NCI-H2029 treated with DMSO at 0.1 percent for 48 hours (cell line): ENCODE measurements at regions not wholly inside any gene's neighbourhood (a gene's known extent, or its start where the extent isn't known, plus 50 kb on each side); places are given as distances from the start of the nearest gene placed in this dataset.

Source experiments
- DNase-seq: peaks from one replicate; lab custom pipeline; 2025; lab: John Stamatoyannopoulos, UW

- DNase-seq, result peak; percentile 27
Measured at GRCh38 chr9:89999176-89999533, 394.3 kb downstream of the GADD45G start.

DNA sequence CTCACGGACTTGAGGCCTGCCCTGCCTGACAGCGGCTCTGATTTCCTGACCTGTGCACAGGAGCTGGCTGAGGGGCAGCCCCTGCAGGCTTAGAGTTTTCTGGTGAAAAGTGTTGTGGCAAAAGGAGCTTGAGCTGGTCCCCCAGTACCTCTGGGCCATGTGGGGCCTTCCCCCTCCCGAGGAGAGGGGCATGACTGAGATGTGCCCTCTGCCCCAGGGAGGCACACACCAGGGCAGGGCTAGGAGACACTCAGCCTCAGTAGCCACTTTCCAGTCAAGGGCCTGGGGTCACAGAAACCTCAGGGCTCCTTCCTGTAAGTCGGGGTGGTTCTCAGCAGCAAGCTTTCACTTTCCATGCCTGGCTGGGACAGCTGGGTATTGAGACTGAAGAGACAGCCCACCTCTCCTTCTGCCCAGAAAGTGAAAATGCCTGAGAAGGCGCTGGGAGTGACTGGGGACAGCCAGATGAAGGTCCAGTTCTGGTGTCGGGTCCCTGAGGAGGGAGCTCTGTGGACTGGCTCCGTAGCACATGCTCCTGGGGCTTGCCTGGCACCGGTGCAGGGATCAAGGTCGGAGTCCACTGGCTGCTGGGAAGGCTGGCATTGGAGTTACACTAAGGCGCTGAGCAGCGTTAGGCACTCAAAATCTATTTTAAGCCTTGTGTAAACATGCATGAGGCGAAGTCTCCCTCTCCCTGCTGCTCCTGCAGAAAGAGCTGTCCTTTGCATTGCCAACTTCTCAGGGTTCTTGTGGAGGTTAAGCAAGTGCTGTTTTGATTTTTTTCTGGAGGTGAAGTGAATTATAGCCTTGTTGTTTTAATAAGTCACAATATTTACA is 394.9 kb downstream of the GADD45G start:
- DNase-seq, result peak; percentile 89

DNA sequence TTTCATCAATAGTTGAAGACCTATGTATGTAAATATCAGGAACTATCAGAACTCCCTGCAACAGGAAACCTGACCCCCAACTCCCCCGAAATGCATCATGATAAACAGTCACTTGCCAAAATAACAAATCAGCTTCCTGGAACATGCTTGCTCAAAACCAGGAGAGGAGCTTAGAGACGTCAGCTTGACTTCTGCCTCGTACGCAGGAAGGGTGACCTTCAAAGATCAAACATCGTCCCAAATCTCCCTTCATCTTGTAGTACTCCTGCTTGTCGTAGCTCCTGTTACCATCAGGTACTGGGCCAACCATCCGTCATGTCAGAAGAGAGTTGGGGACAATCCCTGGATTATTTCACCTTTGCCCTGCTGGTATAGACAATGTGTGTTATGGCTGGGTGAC is 396.1 kb downstream of the GADD45G start:
- peak; percentile 36 for DNase-seq

- DNase-seq, result peak; percentile 27
Measured at GRCh38 chr9:90001747-90002146, 396.9 kb downstream of the GADD45G start.

DNA sequence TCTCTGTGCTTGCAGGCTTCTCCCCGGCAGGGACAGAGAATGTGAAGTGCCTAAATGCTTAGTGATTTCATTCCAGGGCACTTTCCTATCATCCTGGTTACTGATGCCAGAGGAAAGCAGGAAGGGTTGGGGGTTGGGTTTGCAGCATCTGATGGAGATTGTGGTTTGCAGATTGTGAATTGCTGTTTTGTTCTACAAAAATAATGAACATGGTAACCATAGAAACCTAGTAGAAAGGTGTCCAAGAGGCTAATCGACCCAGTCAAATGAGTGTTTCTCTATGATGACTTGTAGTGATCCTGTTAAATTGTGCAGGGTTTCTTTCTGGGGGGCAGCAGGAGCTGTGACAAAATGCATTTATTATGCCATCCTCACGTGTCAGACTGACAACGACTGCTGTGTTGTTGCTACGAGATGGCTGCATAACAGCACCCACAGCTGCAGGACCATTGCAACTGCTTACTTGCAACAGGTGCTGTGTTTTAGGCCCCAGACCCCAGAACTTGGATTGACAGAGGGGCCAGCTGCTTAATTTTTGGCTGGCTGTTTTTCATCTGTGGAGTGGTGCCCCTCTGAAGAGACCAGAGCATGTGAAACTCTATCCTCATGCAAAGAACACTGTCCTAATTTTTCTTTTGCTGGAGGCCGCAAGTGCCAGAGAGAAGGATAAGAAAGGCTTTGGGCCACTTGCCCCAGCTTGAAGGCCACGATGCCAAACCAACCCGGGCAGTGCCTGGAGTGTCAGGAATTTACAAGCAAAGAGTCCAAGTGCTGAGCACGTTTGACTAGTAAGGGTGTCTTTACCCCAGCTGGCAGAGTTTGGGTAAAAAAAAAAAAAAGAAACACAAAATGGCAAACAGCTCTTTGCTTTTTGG is 397.8 kb downstream of the GADD45G start:
- peak; percentile 63 for DNase-seq

DNA sequence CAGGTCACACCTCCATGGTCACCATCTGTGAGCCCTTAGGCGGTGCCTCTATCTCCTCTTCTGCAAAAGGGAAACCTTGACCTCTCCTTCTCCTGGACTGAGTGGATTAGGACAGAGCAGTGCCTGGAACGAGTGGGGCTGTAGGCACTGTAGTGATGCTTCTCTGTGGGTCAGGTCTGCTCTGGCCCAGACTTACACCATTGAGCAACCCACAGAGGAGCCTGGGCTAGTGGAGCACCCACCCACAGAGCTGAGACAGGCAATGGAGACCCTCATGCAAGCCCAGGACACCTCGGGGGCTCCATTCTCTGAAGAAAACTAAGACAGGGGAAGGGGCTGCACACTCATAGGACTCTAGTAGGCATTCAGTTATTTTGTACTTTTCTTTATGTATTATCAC is 400.6 kb downstream of the GADD45G start:
- DNase-seq, result no peak

GRCh38 chr9:90007516-90008440 is 403.0 kb downstream of the GADD45G start:
- no peak for DNase-seq

DNA sequence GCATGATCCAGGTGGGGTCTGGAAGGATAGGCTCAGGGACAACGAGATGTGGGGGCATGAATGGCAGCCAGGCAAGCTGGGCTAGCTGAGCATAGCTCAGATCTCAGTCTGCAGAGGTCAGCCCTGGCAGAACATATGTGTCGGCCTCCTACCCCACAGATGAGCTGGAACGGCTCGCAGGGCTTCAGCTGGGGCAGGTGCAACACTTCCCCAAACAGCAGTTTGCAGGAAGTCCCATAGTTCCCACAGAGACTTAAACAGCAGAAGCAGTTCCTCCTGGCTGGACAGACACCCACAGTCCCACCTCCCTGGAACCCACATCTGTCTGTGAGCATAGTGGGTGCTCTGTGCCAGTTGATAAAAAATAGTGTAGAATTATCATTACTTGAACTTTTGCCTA is 404.6 kb downstream of the GADD45G start:
- DNase-seq, result no peak

GRCh38 chr9:90010793-90011192 is 406.0 kb downstream of the GADD45G start:
- DNase-seq, result no peak

- DNase-seq, result peak; percentile 23
Measured at GRCh38 chr9:90012949-90013348, 408.1 kb downstream of the GADD45G start.

GRCh38 chr9:90013778-90014177 is 409.0 kb downstream of the GADD45G start:
- no peak for DNase-seq

GRCh38 chr9:90014421-90014820 is 409.6 kb downstream of the GADD45G start:
- DNase-seq, result no peak

DNA sequence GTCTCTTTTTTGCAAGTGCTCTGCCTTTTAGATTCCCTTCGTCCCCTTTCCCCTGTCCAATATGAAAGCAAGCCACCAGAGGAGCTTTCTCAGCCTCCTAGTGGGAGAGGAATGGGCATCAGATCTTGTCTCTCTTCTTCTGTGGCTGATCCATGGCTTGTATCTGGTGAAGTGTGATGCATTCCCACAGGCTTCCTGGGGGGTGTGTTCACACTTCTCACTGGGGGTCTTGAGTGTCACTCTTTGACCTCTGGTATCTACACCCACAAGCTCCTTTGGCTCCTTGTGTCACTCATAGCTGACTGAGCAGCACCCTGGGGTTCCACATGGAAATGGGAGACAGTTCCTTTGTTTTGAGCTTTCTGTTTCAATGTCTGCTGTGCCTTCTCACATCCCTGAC is 411.5 kb downstream of the GADD45G start:
- no peak for DNase-seq

GRCh38 chr9:90017679-90018078 is 412.9 kb downstream of the GADD45G start:
- DNase-seq, result no peak

GRCh38 chr9:90018688-90019087 is 413.9 kb downstream of the GADD45G start:
- no peak for DNase-seq

- DNase-seq, result no peak
Measured at GRCh38 chr9:90019626-90020025, 414.8 kb downstream of the GADD45G start.

GRCh38 chr9:90020276-90020871 is 415.6 kb downstream of the GADD45G start:
- DNase-seq, result no peak

DNA sequence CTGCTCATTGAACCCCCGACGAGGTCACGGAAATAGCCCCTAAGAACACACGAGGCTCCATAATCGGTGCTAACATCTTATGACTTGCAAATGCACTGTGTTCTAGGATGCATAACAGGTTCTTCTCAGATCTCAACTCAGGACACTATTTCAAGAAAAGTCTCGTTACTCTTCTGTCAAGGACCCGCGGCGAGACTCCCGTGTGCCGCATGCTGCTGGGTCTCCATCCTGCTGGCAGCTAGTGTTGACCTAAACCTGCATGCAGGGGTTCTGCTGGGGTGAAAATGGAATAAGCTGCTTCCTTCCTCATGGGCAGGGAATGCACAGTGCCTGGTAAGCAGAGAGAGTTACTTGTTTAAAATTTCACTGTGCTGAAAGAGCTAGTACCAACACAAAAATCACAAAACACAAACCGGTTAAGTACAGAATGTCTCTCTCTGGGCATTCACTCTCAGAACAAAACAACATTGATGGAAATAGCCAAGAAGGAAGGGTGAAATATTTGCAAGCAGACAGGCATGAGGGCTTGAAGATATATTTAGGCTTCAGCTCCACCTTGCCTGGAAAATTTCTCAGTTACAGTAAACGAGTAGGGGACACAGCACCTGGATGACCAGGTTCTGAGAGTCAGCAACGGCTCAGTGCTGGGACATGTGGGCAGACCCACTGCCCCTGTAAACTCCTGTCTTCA is 416.5 kb downstream of the GADD45G start:
- no peak for DNase-seq

DNA sequence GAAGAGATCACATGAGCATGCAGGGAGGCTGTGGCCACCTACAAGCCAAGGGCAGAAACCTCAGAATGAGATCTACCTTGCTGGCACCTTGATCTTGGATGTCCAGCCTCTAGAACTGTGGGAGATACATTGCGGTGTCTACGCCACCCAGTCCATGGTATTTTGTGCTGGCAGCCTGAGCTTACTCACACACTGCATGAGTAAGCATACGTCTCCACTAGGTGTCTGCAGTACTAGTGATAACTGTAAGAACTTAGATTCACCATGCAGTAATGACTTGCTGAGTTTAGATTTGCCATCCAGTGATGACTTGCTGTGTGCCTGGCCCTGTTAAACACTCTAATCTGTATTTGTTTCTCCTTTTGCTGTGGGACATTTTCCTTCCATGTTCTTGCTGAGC is 417.7 kb downstream of the GADD45G start:
- DNase-seq, result no peak

DNA sequence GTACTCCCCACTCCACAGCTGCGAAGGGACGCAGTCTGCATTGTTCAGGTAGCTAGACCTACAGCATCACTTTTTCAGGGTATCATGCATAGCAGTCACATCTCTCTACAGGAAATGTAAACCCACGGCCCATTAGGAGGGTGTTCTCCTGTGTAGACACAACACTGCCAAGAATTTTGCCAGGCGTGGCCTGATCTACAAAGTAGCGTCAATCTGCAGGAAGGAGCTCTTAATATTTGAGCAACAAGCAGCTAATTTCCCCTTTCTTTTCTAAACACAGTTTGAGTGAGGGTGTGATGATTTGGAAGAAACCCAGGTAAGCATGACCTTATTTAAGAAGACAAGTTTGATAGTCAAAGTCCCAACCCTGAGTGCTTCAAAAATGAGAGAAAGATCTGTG is 419.0 kb downstream of the GADD45G start:
- no peak for DNase-seq

- no peak for DNase-seq
Measured at GRCh38 chr9:90024409-90024808, 419.6 kb downstream of the GADD45G start.
